ENCODE measurements at regions not wholly inside any gene's neighbourhood (a gene's known extent, or its start where the extent isn't known, plus 50 kb on each side); places are given as distances from the start of the nearest gene placed in this dataset.
"Not testable (repeated sequence)": the region's sequence is repeated elsewhere in the genome, so short reads cannot be mapped to it uniquely, and the experiment has no call there.

DNA sequence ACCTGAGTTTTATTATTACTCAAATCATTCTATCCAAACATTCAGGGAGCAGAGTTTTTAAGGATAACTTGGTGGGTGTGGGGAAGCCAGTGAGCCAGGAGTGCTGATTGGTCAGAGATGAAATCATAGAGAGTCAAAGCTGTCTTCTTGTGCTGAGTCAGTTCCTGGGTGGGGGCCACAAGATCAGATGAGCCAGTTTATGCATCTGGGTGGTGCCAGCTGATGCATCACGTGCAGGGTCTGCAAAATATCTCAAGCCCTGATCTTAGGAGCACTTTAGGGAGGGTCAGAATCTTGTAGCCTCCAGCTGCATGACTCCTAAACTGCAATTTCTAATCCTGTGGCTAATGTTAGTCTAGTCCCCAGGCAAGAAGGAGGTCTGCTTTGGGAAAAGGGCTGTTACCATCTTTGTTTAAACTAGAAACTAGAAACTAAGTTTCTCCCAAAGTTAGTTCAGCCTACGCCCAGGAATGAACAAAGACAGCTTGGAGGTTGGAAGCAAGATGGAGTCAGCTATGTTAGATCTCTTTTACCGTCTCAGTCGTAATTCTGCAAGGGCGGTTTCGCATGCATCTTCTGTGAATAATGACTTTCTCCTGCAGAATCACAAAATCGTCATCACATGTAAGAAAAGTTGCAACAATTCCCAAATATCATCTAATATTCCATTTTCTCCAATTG, 97.5 kb downstream of the ZNF664 start:
- H3K27me3 ChIP-seq; H3K27ac ChIP-seq; H3K36me3 ChIP-seq (ENCODE audit: low read depth, missing control alignments); H3K4me3 ChIP-seq; intact Hi-C loops (cut with DNase I; ENCODE audit: low total_unique reads); DNase-seq; H3K4me1 ChIP-seq; H3K9me3 ChIP-seq: not testable (repeated sequence)
- WGBS, 2 donors: 77 to 84% methylated on average over 7 of the region's 7 CpGs

GRCh38 chr12:124071075-124071443, 98.0 kb downstream of the ZNF664 start:
- DNase-seq: no peak
- Histone ChIP-seq H3K4me1 (no peaks in the 10 kb centered on the region), H3K27ac (no peak overlapping the region), H3K9me3 (no peaks in the 10 kb centered on the region), H3K36me3 (ENCODE audit: low read depth, missing control alignments) (no peaks in the 10 kb centered on the region), H3K4me3 (no peak overlapping the region), H3K27me3 (no peaks in the 10 kb centered on the region)
- TF ChIP-seq POLR2A (IDR thresholded peaks at IDR 0.05): no peak
- TF ChIP-seq, protein P1, sequence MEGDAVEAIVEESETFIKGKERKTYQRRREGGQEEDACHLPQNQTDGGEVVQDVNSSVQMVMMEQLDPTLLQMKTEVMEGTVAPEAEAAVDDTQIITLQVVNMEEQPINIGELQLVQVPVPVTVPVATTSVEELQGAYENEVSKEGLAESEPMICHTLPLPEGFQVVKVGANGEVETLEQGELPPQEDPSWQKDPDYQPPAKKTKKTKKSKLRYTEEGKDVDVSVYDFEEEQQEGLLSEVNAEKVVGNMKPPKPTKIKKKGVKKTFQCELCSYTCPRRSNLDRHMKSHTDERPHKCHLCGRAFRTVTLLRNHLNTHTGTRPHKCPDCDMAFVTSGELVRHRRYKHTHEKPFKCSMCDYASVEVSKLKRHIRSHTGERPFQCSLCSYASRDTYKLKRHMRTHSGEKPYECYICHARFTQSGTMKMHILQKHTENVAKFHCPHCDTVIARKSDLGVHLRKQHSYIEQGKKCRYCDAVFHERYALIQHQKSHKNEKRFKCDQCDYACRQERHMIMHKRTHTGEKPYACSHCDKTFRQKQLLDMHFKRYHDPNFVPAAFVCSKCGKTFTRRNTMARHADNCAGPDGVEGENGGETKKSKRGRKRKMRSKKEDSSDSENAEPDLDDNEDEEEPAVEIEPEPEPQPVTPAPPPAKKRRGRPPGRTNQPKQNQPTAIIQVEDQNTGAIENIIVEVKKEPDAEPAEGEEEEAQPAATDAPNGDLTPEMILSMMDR (IDR thresholded peaks at IDR 0.05): no peak
- intact Hi-C loops (cut with DNase I; ENCODE audit: low total_unique reads): no loop called here
- 63 to 74% methylated on average over 3 of the region's 3 CpGs for WGBS, 2 donors

DNA sequence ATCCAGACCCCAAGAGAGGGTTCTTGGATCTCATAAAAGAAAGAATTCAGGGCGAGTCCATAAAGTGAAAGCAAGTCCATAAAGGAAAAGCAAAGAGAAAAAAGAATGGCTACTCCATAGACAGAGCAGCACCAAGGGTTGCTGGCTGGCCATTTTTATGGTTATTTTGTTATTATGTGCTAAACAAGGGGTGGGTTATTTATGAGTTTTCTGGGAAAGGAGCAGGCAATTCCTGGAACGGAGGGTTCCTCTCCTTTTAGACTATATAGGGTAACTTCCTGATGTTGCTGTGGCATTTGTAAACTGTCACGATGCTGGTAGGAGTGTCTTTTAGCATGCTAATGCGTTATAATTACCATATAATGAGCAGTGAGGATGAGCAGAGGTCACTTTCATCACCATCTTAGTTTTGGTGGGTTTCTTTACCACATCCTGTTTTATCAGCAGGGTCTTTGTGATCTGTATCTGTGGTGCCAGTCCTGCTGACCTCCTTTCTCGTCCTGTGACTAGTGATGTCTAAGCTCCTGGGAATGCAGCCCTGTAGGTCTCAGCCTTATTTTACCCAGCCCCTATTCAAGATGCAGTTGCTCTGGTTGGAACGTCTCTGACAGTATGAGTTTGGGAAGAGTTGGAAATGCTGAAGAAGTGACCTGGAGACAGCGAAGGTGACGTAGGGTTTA, 100.5 kb downstream of the ZNF664 start:
- Histone ChIP-seq H3K27ac (no peak overlapping the region), H3K27me3 (no peaks in the 10 kb centered on the region), H3K4me1 (no peaks in the 10 kb centered on the region), H3K4me3 (no peak overlapping the region), H3K9me3 (no peaks in the 10 kb centered on the region), H3K36me3 (ENCODE audit: low read depth, missing control alignments) (no peaks in the 10 kb centered on the region)
- 80 to 84% methylated on average over 8 of the region's 8 CpGs for WGBS, 2 donors
- no peak for DNase-seq
- TF ChIP-seq POLR2A (IDR thresholded peaks at IDR 0.05): no peak
- TF ChIP-seq, protein P1 (IDR thresholded peaks at IDR 0.05): no peak
- intact Hi-C loops (cut with DNase I; ENCODE audit: low total_unique reads): no loop called here

DNA sequence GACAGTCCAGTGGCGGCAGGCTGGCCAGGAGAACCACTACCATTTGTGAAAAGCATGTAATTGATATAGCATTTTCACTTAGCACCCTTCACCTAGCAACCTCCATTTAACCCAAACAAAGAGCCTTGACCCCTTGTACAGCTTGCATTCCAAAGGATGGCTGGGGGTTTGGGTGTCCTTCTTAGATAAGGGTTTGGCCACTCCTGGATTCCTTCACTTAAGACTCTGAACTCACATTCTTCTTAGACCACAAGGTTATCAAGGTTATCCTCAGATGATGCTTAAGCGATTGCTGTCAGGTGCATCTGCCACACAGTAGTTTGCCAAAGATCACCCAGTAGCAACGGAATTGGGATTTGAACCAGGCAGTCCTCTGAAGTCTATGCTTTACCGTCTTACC, 102.8 kb downstream of the ZNF664 start:
- no peaks in the 10 kb centered on the region for H3K9me3 ChIP-seq
- no peaks in the 10 kb centered on the region for H3K36me3 ChIP-seq (ENCODE audit: low read depth, missing control alignments)
- H3K27me3 ChIP-seq: no peaks in the 10 kb centered on the region
- H3K27ac ChIP-seq: no peak overlapping the region
- no peak for DNase-seq
- TF ChIP-seq POLR2A (IDR thresholded peaks at IDR 0.05): no peak
- TF ChIP-seq, protein P1 (IDR thresholded peaks at IDR 0.05): no peak
- no peak overlapping the region for H3K4me3 ChIP-seq
- 93 to 94% methylated on average over 4 of the region's 4 CpGs for WGBS, 2 donors
- no peaks in the 10 kb centered on the region for H3K4me1 ChIP-seq
- intact Hi-C loops (cut with DNase I; ENCODE audit: low total_unique reads): no loop called here

DNA sequence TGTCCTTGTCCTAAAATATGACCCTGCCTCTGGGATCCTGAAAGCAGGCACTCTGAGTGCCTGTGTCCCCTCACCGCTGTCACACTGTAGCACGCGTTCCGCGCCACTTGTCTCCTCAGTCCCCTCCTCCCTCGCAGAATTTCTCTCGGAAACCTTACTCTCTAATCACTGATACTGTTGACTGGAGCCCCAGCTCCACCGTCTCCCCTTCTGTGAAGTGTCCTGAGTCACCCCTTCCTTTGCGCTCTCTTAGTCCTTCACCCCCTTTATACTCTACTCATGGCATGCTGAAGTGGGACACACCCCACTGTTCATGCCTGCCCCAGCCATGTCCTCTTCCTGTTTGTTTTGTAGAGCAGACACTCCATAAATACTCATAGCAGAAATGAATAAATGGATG, 104.7 kb downstream of the ZNF664 start:
- 87 to 98% methylated on average over 9 of the region's 9 CpGs for WGBS, 2 donors
- Histone ChIP-seq H3K9me3 (no peaks in the 10 kb centered on the region), H3K27me3 (no peaks in the 10 kb centered on the region), H3K4me3 (no peak overlapping the region), H3K36me3 (ENCODE audit: low read depth, missing control alignments) (no peaks in the 10 kb centered on the region), H3K4me1 (no peaks in the 10 kb centered on the region), H3K27ac (no peak overlapping the region)
- intact Hi-C loops (cut with DNase I; ENCODE audit: low total_unique reads): no loop called here
- DNase-seq: no peak
- no peak for TF ChIP-seq POLR2A (IDR thresholded peaks at IDR 0.05)
- TF ChIP-seq, protein P1 (IDR thresholded peaks at IDR 0.05): no peak

Measured in testis (tissue), 2 donors.